Ovary (tissue), 7 donors: ENCODE measurements at regions not wholly inside any gene's neighbourhood (a gene's known extent, or its start where the extent isn't known, plus 50 kb on each side); places are given as distances from the start of the nearest gene placed in this dataset.
A peak's percentile ranks its signal among the peaks of the same experiment; 100 is the strongest.

ENCODE experiments used
- DNase-seq, 5 donors: peaks; one replicate each; pipeline ENCODE4 v3.0.0-alpha.2; 2019 to 2020
- H3K27ac ChIP-seq, 2 donors: fragments of 200-600 bp; one replicate each; pipeline versions ENCODE4 v1.5.1 to v1.8.0; 2019 to 2022
- H3K27me3 ChIP-seq: fragments of 200-600 bp; one replicate; pipeline ENCODE4 v1.8.0; 2022
- H3K36me3 ChIP-seq: fragments of 200-600 bp; sonication (generic); one replicate; pipeline ENCODE4 v1.5.1; 2019
- H3K4me1 ChIP-seq: one replicate; pipeline ENCODE4 v1.8.1; 2013; ENCODE audit warnings: mild to moderate bottlenecking, moderate library complexity; ENCODE audit not compliant: insufficient read depth
- H3K4me3 ChIP-seq: fragments of 200-600 bp; sonication (generic); one replicate; pipeline ENCODE4 v1.5.1; 2017
- H3K9me3 ChIP-seq, 2 donors: fragments of 200-600 bp in 1 of 2; sonication (generic) in 1 of 2; one replicate each; pipeline versions ENCODE4 v1.5.1 to v1.8.1; 2013 to 2019; ENCODE audit warnings: mild to moderate bottlenecking in 1 of 2, moderate library complexity in 1 of 2
- CTCF ChIP-seq, 3 donors: fragments of 450-650 bp in 2 of 3; fragments of 200-600 bp in 1 of 3; IDR thresholded peaks; one replicate each; pipeline versions ENCODE4 v1.5.1 to v1.8.0; 2016 to 2022; ENCODE audit warnings: antibody characterized with exemption in 3 of 3, mild to moderate bottlenecking in 1 of 3
- EP300 ChIP-seq: sonication (generic); formaldehyde crosslinking; IDR thresholded peaks from one replicate; pipeline ENCODE4 v1.6.1; 2017; ENCODE audit warnings: antibody characterized with exemption
- POLR2A ChIP-seq: fragments of 450-650 bp; IDR thresholded peaks from one replicate; pipeline ENCODE4 v1.6.1; 2017; ENCODE audit warnings: antibody characterized with exemption, mild to moderate bottlenecking, moderate library complexity
- WGBS, 3 donors: extraction: QIAGEN DNeasy Blood & Tissue Kit in 1 of 3; methylation state at CpG; one replicate each; pipeline versions ENCODE4 v1.1.5 to v1.1.7; 2013 to 2017; 5-methylcytosine and 5-hydroxymethylcytosine counted together
- intact Hi-C, 4 donors: fragments of 100-400 bp; cut with DNase I; formaldehyde crosslinking; loops; one replicate each; pipeline versions ENCODE4 v1.11.0 to v1.15.1; 2022 to 2023
- donor health status: DM: no; HTN: no; CAD: no; lungs with moderate emphysema.
- donor health status: DM: no; HTN: no; CAD: no.
- donor health status: Bipolar disorder and iron deficiency.
- donor health status: DM: no; HTN: no; CAD: no.
- donor health status: DM: yes; HTN: yes; CAD: no.

- Histone ChIP-seq H3K9me3 (no peaks in the 10 kb centered on the region), H3K36me3 (no peaks in the 10 kb centered on the region), H3K27ac (no peak overlapping the region), H3K27me3 (no peaks in the 10 kb centered on the region), H3K4me1 (no peaks in the 10 kb centered on the region), H3K4me3 (no peak overlapping the region)
- intact Hi-C loops, result no loop called here
- DNase-seq, result no peak
- TF ChIP-seq POLR2A, result no peak
- TF ChIP-seq CTCF (IDR thresholded peaks at IDR 0.05), result peak in 2 of 3 donors; percentile 27 to 35
- WGBS, 3 donors, result 49 to 62% (median 55%) methylated on average over 3 of the region's 3 CpGs
Measured at GRCh38 chr12:24109381-24110039, 160.0 kb upstream of the SOX5 start.

GRCh38 chr12:24102676-24103075 lies 153.2 kb upstream of the SOX5 start:
- no peaks in the 10 kb centered on the region for H3K36me3 ChIP-seq
- H3K4me1 ChIP-seq, result no peaks in the 10 kb centered on the region
- TF ChIP-seq EP300, result no peak
- TF ChIP-seq CTCF (IDR thresholded peaks at IDR 0.05), result no peak
- TF ChIP-seq POLR2A, result no peak
- intact Hi-C loops, result loop anchor here in 1 of 4 donors (2.0 kb wide), 1 partner anchor 30 kb away; no protein-coding TSS in a partner anchor
- H3K4me3 ChIP-seq, result no peak overlapping the region
- H3K27ac ChIP-seq, result no peak overlapping the region
- DNase-seq, result no peak
- no peaks in the 10 kb centered on the region for H3K9me3 ChIP-seq
- WGBS, 3 donors, result 95 to 96% (median 96%) methylated on average over 3 of the region's 3 CpGs
- no peaks in the 10 kb centered on the region for H3K27me3 ChIP-seq

GRCh38 chr12:24099576-24099975 lies 150.1 kb upstream of the SOX5 start:
- intact Hi-C loops, result no loop called here
- H3K4me3 ChIP-seq, result no peak overlapping the region
- H3K27me3 ChIP-seq, result no peaks in the 10 kb centered on the region
- H3K9me3 ChIP-seq, result no peaks in the 10 kb centered on the region
- H3K36me3 ChIP-seq, result no peaks in the 10 kb centered on the region
- TF ChIP-seq POLR2A (no peak), CTCF (IDR thresholded peaks at IDR 0.05) (no peak), EP300 (no peak)
- no peak overlapping the region for H3K27ac ChIP-seq
- no peaks in the 10 kb centered on the region for H3K4me1 ChIP-seq
- 81 to 85% (median 84%) methylated on average over 1 of the region's 1 CpG for WGBS, 3 donors
- no peak for DNase-seq

- Histone ChIP-seq H3K4me1 (no peaks in the 10 kb centered on the region), H3K27me3 (no peaks in the 10 kb centered on the region), H3K4me3 (no peak overlapping the region), H3K36me3 (no peaks in the 10 kb centered on the region), H3K9me3 (no peaks in the 10 kb centered on the region), H3K27ac (no peak overlapping the region)
- intact Hi-C loops, result no loop called here
- TF ChIP-seq POLR2A, result no peak
- TF ChIP-seq EP300, result no peak
- TF ChIP-seq CTCF (IDR thresholded peaks at IDR 0.05), result no peak
- 89 to 97% (median 93%) methylated on average over 1 of the region's 1 CpG for WGBS, 3 donors
- no peak for DNase-seq
Measured at GRCh38 chr12:24095245-24095644, 145.8 kb upstream of the SOX5 start.
